HepG2 (cell line): ENCODE measurements at regions not wholly inside any gene's neighbourhood (a gene's known extent, or its start where the extent isn't known, plus 50 kb on each side); places are given as distances from the start of the nearest gene placed in this dataset.

Experiments used
- ATAC-seq: fragments of 200-7000 bp; cut with Tn5 transposase; 3 replicates; pipeline ENCODE4 v1.9.1; 2020; ENCODE audit warnings: mild to moderate bottlenecking, moderate library complexity
- BruUV-seq: library from RNA; stranded (reverse); fragments of 400-500 nt; replicated peaks from 2 replicates; lab custom pipeline; 2021; lab: Mats Ljungman, UMichigan
- CTCF ChIA-PET: fragments of 300-600 bp; formaldehyde crosslinking; extraction: SDS; loops from one replicate; lab custom pipeline; 2021; ENCODE audit warnings: low total read pairs, inconsistent platforms, low intra/inter-chr PET ratio; lab: Yijun Ruan, JAX
- POLR2A ChIA-PET: fragments of 350-600 bp; sonication (Branson Sonifier 250); formaldehyde crosslinking; loops from one replicate; lab custom pipeline; 2020; ENCODE audit warnings: antibody characterized with exemption, inconsistent platforms; lab: Yijun Ruan, JAX
- DNase-seq: peaks from one replicate; pipeline ENCODE4 v3.0.0-alpha.2; 2015; ENCODE audit warnings: low spot score
- FAIRE-seq: peaks from 3 replicates; lab custom pipeline; 2011; peaks lifted over from hg19 to GRCh38; lab: Jason Lieb, UNC
- H2AFZ ChIP-seq: one replicate; pipeline ENCODE4 v1.6.1; 2011; ENCODE audit warnings: low read length, inconsistent platforms
- H3K27ac ChIP-seq: fragments of 300-600 bp; 3 replicates; pipeline ENCODE4 v1.8.0; 2011; ENCODE audit warnings: mixed run types, mild to moderate bottlenecking, mixed read lengths, low read length, inconsistent platforms; ENCODE audit not compliant: insufficient read depth; ENCODE audit errors: extremely low read length
- H3K27me3 ChIP-seq, 2 experiments: fragments of 200-600 bp in 1 of 2; 2 replicates in 1 of 2; 3 replicates in 1 of 2; pipeline versions ENCODE4 v1.6.0 to v1.8.0; 2011; ENCODE audit warnings: low read length in 2 of 2, mild to moderate bottlenecking in 2 of 2, moderate library complexity in 2 of 2, inconsistent platforms in 1 of 2; ENCODE audit not compliant: insufficient read depth in 2 of 2, control insufficient read depth in 1 of 2
- H3K36me3 ChIP-seq, 2 experiments: fragments of 200-600 bp in 1 of 2; replicated peaks in 1 of 2; 2 replicates in 1 of 2; 3 replicates in 1 of 2; pipeline versions ENCODE4 v1.5.1 to v1.8.0; 2011; ENCODE audit warnings: low read length in 2 of 2, inconsistent platforms in 1 of 2; ENCODE audit not compliant: insufficient read depth in 2 of 2, control insufficient read depth in 1 of 2
- H3K4me1 ChIP-seq: 2 replicates; pipeline ENCODE4 v1.5.1; 2012; ENCODE audit warnings: low read length, inconsistent platforms; ENCODE audit not compliant: insufficient read depth
- H3K4me2 ChIP-seq: 2 replicates; pipeline ENCODE4 v1.6.0; 2011; ENCODE audit warnings: low read depth, low read length, inconsistent platforms
- H3K4me3 ChIP-seq, 3 experiments: fragments of 200-600 bp in 1 of 3; sonication (generic), shearing (Covaris generic) in 1 of 3; replicated peaks in 1 of 3; 2 replicates each; pipeline ENCODE4 v1.5.1; 2011 to 2016; ENCODE audit warnings: low read length in 3 of 3, inconsistent platforms in 2 of 3, low read depth in 2 of 3, mild to moderate bottlenecking in 2 of 3, control low read depth in 1 of 3, mixed read lengths in 1 of 3; ENCODE audit not compliant: insufficient read depth in 1 of 3
- H3K79me2 ChIP-seq: one replicate; pipeline ENCODE4 v1.6.1; 2011; ENCODE audit warnings: low read length, inconsistent platforms; ENCODE audit not compliant: insufficient read depth
- H3K9ac ChIP-seq: 2 replicates; pipeline ENCODE4 v1.6.0; 2011; ENCODE audit warnings: mild to moderate bottlenecking, low read depth, low read length, inconsistent platforms; ENCODE audit not compliant: insufficient read depth
- H3K9me3 ChIP-seq: 2 replicates; pipeline ENCODE4 v1.5.1; 2012; ENCODE audit warnings: mild to moderate bottlenecking, low read length
- H4K20me1 ChIP-seq: 2 replicates; pipeline ENCODE4 v1.6.0; 2011; ENCODE audit warnings: inconsistent platforms, mild to moderate bottlenecking, low read length, moderate library complexity; ENCODE audit not compliant: insufficient read depth
- ATF7 ChIP-seq, 2 experiments: fragments of 450-650 bp in 1 of 2; sonication (generic) in 1 of 2; formaldehyde crosslinking in 1 of 2; IDR thresholded peaks; 2 replicates each; pipeline versions ENCODE4 v1.4.0 to v1.6.1; 2016 to 2020; ENCODE audit warnings: antibody characterized with exemption in 1 of 2, mild to moderate bottlenecking in 1 of 2, missing genetic modification reagents in 1 of 2
- CBX2 ChIP-seq, 2 experiments: fragments of 200-600 bp in 1 of 2; sonication (generic); formaldehyde crosslinking in 1 of 2; IDR thresholded peaks; 2 replicates each; pipeline versions ENCODE4 v1.7.0 to v1.8.1; 2018 to 2022; ENCODE audit warnings: low read depth in 2 of 2, low read length in 1 of 2, mild to moderate bottlenecking in 1 of 2, missing genetic modification reagents in 1 of 2
- FOSL2 ChIP-seq: sonication (generic); formaldehyde crosslinking; IDR thresholded peaks from 2 replicates; pipeline ENCODE4 v1.4.0; 2020; ENCODE audit warnings: missing genetic modification reagents
- FOXA1 ChIP-seq, 2 experiments: fragments of 450-650 bp in 1 of 2; sonication (generic) in 1 of 2; formaldehyde crosslinking in 1 of 2; IDR thresholded peaks; 2 replicates each; pipeline versions ENCODE4 v1.4.0 to v1.6.1; 2016 to 2020; ENCODE audit warnings: missing genetic modification reagents in 1 of 2
- GTF2F1 ChIP-seq: fragments of 150-350 bp; IDR thresholded peaks from 2 replicates; pipeline ENCODE4 v1.6.1; 2014; ENCODE audit warnings: low read length
- HIVEP1 ChIP-seq: sonication (generic); formaldehyde crosslinking; IDR thresholded peaks from 2 replicates; pipeline ENCODE4 v1.4.0; 2020; ENCODE audit warnings: mild to moderate bottlenecking, missing genetic modification reagents
- KAT2B ChIP-seq: fragments of 150-350 bp; IDR thresholded peaks from 2 replicates; pipeline ENCODE4 v1.6.1; 2014; ENCODE audit warnings: low read depth, low read length, borderline replicate concordance
- KLF6 ChIP-seq: IDR thresholded peaks from 2 replicates; pipeline ENCODE4 v1.8.0; 2016; ENCODE audit warnings: missing biosample characterization, missing genetic modification reagents
- PBX3 ChIP-seq: sonication (generic); formaldehyde crosslinking; IDR thresholded peaks from 2 replicates; pipeline ENCODE4 v1.8.1; 2023; ENCODE audit warnings: missing genetic modification reagents, inconsistent platforms, borderline replicate concordance
- PCBP1 ChIP-seq: fragments of 200-400 bp; formaldehyde crosslinking; IDR thresholded peaks from 2 replicates; pipeline ENCODE4 v1.6.1; 2017; ENCODE audit warnings: mild to moderate bottlenecking, low read depth, low read length, borderline replicate concordance
- PHF21A ChIP-seq: sonication (generic); formaldehyde crosslinking; IDR thresholded peaks from 2 replicates; pipeline ENCODE4 v1.5.0; 2020; ENCODE audit warnings: mild to moderate bottlenecking, missing genetic modification reagents
- PRPF4 ChIP-seq: fragments of 200-400 bp; formaldehyde crosslinking; IDR thresholded peaks from 2 replicates; pipeline ENCODE4 v1.6.1; 2016; ENCODE audit warnings: low read length, low read depth; ENCODE audit not compliant: poor library complexity, severe bottlenecking
- RFX5 ChIP-seq: IDR thresholded peaks from 2 replicates; pipeline ENCODE4 v1.6.1; 2011; ENCODE audit warnings: low read depth, low read length, improper control_type of control experiment
- ZNF138 ChIP-seq: sonication (generic); formaldehyde crosslinking; IDR thresholded peaks from 2 replicates; pipeline ENCODE4 v1.5.0; 2020; ENCODE audit warnings: mild to moderate bottlenecking, low read depth, missing genetic modification reagents
- ZNF564 ChIP-seq: sonication (generic); formaldehyde crosslinking; IDR thresholded peaks from 2 replicates; pipeline ENCODE4 v1.8.1; 2023; ENCODE audit warnings: mild to moderate bottlenecking, missing genetic modification reagents
- ZNF577 ChIP-seq: sonication (generic); formaldehyde crosslinking; IDR thresholded peaks from 2 replicates; pipeline ENCODE4 v1.4.0; 2020; ENCODE audit warnings: mild to moderate bottlenecking, low read depth, missing genetic modification reagents, borderline replicate concordance
- ZNF687 ChIP-seq: sonication (generic); formaldehyde crosslinking; IDR thresholded peaks from 2 replicates; pipeline ENCODE4 v1.5.1; 2020; ENCODE audit warnings: mild to moderate bottlenecking, missing genetic modification reagents, moderate library complexity
- ZNF766 ChIP-seq: sonication (generic); formaldehyde crosslinking; IDR thresholded peaks from 2 replicates; pipeline ENCODE4 v1.5.0; 2020; ENCODE audit warnings: missing genetic modification reagents, borderline replicate concordance
- ZNF891 ChIP-seq: sonication (generic); formaldehyde crosslinking; IDR thresholded peaks from 2 replicates; pipeline ENCODE4 v1.5.0; 2020; ENCODE audit warnings: mild to moderate bottlenecking, missing genetic modification reagents
- ZZZ3 ChIP-seq: sonication (generic); formaldehyde crosslinking; IDR thresholded peaks from 2 replicates; pipeline ENCODE4 v1.4.0; 2020; ENCODE audit warnings: missing genetic modification reagents, mild to moderate bottlenecking, borderline replicate concordance
- WGBS: methylation state at CpG from one replicate; pipeline ENCODE4 v1.1.6; 2017; ENCODE audit warnings: low lambda C conversion rate; 5-methylcytosine and 5-hydroxymethylcytosine counted together
- in situ Hi-C: cut with HindIII; loops from 2 replicates; pipeline ENCODE4 v1.10.0; 2017; ENCODE audit warnings: low pct_unique_long_range_greater_than_20kb; ENCODE audit not compliant: extremely low pct_ligation_motif_present
- intact Hi-C: fragments of 100-400 bp; cut with micrococcal nuclease; formaldehyde crosslinking; loops from one replicate; pipeline ENCODE4 v1.10.0; 2022; ENCODE audit not compliant: unreplicated experiment

GRCh38 chr10:16363741-16364140, 73.1 kb upstream of the PTER start:
- intact Hi-C loops (no loop called here), in situ Hi-C loops (no loop called here)
- H3K9me3 ChIP-seq, result peaks cover 11% of the 10 kb centered on the region; the same call in 1 of the 2 replicates
- TF ChIP-seq ZNF687 (CRISPR knock-in tag) (no peak), PBX3 (CRISPR knock-in tag) (no peak), RFX5 (no peak), ZNF564 (CRISPR knock-in tag) (no peak), ZNF138 (CRISPR knock-in tag) (no peak), FOXA1 (IDR thresholded peaks at IDR 0.05) (no peak), FOXA1 (CRISPR knock-in tag; IDR thresholded peaks at IDR 0.05) (no peak), GTF2F1 (no peak), PRPF4 (no peak), ATF7 (IDR thresholded peaks at IDR 0.05) (no peak), ATF7 (CRISPR knock-in tag; IDR thresholded peaks at IDR 0.05) (no peak), KLF6 (no peak), ZNF766 (CRISPR knock-in tag) (no peak), HIVEP1 (CRISPR knock-in tag) (no peak), PCBP1 (no peak), ZZZ3 (CRISPR knock-in tag) (no peak), PHF21A (no peak), KAT2B (no peak), CBX2 (IDR thresholded peaks at IDR 0.05; ENCODE audit: low read depth, low read length) (no peak), CBX2 (CRISPR knock-in tag; IDR thresholded peaks at IDR 0.05; ENCODE audit: low read depth) (no peak), FOSL2 (CRISPR knock-in tag) (no peak), ZNF891 (no peak), ZNF577 (CRISPR knock-in tag) (no peak)
- H3K79me2 ChIP-seq, result no peaks in the 10 kb centered on the region
- no peak for FAIRE-seq
- H4K20me1 ChIP-seq, result no peaks in the 10 kb centered on the region
- CTCF ChIA-PET, result no interaction called here
- no peak overlapping the region for H2AFZ ChIP-seq
- no peak overlapping the region for H3K9ac ChIP-seq
- H3K27ac ChIP-seq, result no peak overlapping the region
- ATAC-seq, result no peak
- H3K4me3 ChIP-seq, result no peak overlapping the region
- no peak overlapping the region for H3K4me2 ChIP-seq
- POLR2A ChIA-PET, result no interaction called here
- DNase-seq, result no peak
- H3K27me3 ChIP-seq, result no peaks in the 10 kb centered on the region; a peak in 1 of 5 replicates
- 33% methylated on average over 8 of the region's 8 CpGs for WGBS
- H3K36me3 ChIP-seq, result no peaks in the 10 kb centered on the region
- no peaks in the 10 kb centered on the region for H3K4me1 ChIP-seq
- no TSS peak for BruUV-seq
